ENCODE measurements at regions not wholly inside any gene's neighbourhood (a gene's known extent, or its start where the extent isn't known, plus 50 kb on each side); places are given as distances from the start of the nearest gene placed in this dataset.

- no peak for FAIRE-seq
- Histone ChIP-seq H3K4me3 (replicated peaks in 1 of 3; ENCODE audit: insufficient read depth in 1 of 3, low read depth in 1 of 3, low read length in 3 of 3) (no peak overlapping the region), H4K20me1 (replicated peaks; ENCODE audit: control insufficient read depth, extremely low read depth, insufficient read depth, low read length) (no peaks in the 10 kb centered on the region), H3K9me3 (replicated peaks; ENCODE audit: control insufficient read depth, insufficient read depth, low read length) (no peaks in the 10 kb centered on the region), H2AFZ (ENCODE audit: low read depth, low read length) (no peak overlapping the region), H3K36me3 (ENCODE audit: control insufficient read depth in 2 of 2, extremely low read depth in 1 of 2, insufficient read depth in 2 of 2, low read length in 2 of 2) (no peaks in the 10 kb centered on the region), H3K9ac (replicated peaks; ENCODE audit: extremely low read depth, insufficient read depth, low read length) (no peak overlapping the region), H3K9me1 (replicated peaks; ENCODE audit: control insufficient read depth, extremely low read depth, insufficient read depth, low read length) (no peaks in the 10 kb centered on the region), H3K27ac (ENCODE audit: insufficient read depth, low read depth, low read length) (no peak overlapping the region), H3K79me2 (ENCODE audit: control insufficient read depth, insufficient read depth, low read length) (no peaks in the 10 kb centered on the region), H3K4me2 (ENCODE audit: insufficient read depth, low read length) (no peak overlapping the region), H3K4me1 (ENCODE audit: control insufficient read depth, extremely low read depth, insufficient read depth, low read length) (no peaks in the 10 kb centered on the region), H3K27me3 (ENCODE audit: control insufficient read depth in 2 of 2, insufficient read depth in 2 of 2, low read length in 2 of 2) (no peaks in the 10 kb centered on the region)
- dilution Hi-C loops (cut with MboI; ENCODE audit: extremely low pct_ligation_motif_present, low sequenced_read_pairs) (no loop called here), intact Hi-C loops (cut with micrococcal nuclease) (no loop called here)
- no TSS peak for BruUV-seq (replicated peaks)
- TF ChIP-seq EZH2 (IDR thresholded peaks at IDR 0.05; ENCODE audit: borderline replicate concordance, low read depth, low read length, severe bottlenecking): no peak
- TF ChIP-seq POLR2A (IDR thresholded peaks at IDR 0.05; ENCODE audit: low read depth, low read length): no peak
- no peak for TF ChIP-seq JUN (IDR thresholded peaks at IDR 0.05; ENCODE audit: borderline replicate concordance, insufficient read depth, insufficient read length, low read depth)
- TF ChIP-seq MAX (IDR thresholded peaks at IDR 0.05; ENCODE audit: insufficient read depth, insufficient read length): no peak
- TF ChIP-seq GATA2 (IDR thresholded peaks at IDR 0.05; ENCODE audit: insufficient read depth, insufficient read length, low read depth, low read length): no peak
- no peak for TF ChIP-seq CTCF (IDR thresholded peaks at IDR 0.05; ENCODE audit: extremely low read depth in 1 of 2, insufficient read depth in 1 of 2, low read depth in 1 of 2, low read length in 2 of 2)
- TF ChIP-seq MYC (IDR thresholded peaks at IDR 0.05; ENCODE audit: low read depth, low read length): no peak
- TF ChIP-seq FOS (IDR thresholded peaks at IDR 0.05; ENCODE audit: borderline replicate concordance, insufficient read depth, low read length): no peak
- TF ChIP-seq POLR2AphosphoS5 (IDR thresholded peaks at IDR 0.05; ENCODE audit: insufficient read depth, low read depth, low read length): no peak
- no peak for DNase-seq (ENCODE audit: low read depth, low spot score)
- ChIA-PET POLR2A (no interaction called here), CTCF (interaction anchor here (1.4 kb wide), 1 partner anchor 19 kb away, joined by 4 read pairs; no protein-coding TSS in a partner anchor)
Observed at GRCh38 chr14:55772486-55772885, 192.5 kb downstream of the KTN1 start.
